SU-DHL-6 (cell line): ENCODE measurements at regions not wholly inside any gene's neighbourhood (a gene's known extent, or its start where the extent isn't known, plus 50 kb on each side); places are given as distances from the start of the nearest gene placed in this dataset.

Experiments used
- H2AFZ ChIP-seq: fragments of 200-600 bp; sonication (generic); 2 replicates; pipeline ENCODE4 v1.6.1; 2014; ENCODE audit warnings: low read depth, mild to moderate bottlenecking, moderate library complexity, mixed read lengths, antibody characterized with exemption, low read length; ENCODE audit not compliant: severe bottlenecking
- H3F3A ChIP-seq: fragments of 200-600 bp; shearing (Covaris generic); 2 replicates; pipeline ENCODE4 v1.6.0; 2016; ENCODE audit warnings: antibody characterized with exemption, mild to moderate bottlenecking; ENCODE audit not compliant: insufficient read depth
- H3K27ac ChIP-seq: fragments of 200-600 bp; sonication (generic); 2 replicates; pipeline ENCODE4 v1.5.1; 2016; ENCODE audit warnings: low read depth, mild to moderate bottlenecking, low read length, moderate library complexity, mixed read lengths
- H3K27me3 ChIP-seq: fragments of 200-600 bp; sonication (generic), shearing (Covaris generic); 2 replicates; pipeline ENCODE4 v1.6.0; 2014; ENCODE audit warnings: mild to moderate bottlenecking, low read length
- H3K36me3 ChIP-seq: fragments of 200-600 bp; sonication (generic); 2 replicates; pipeline ENCODE4 v1.6.1; 2014; ENCODE audit warnings: mild to moderate bottlenecking, low read length, mixed read lengths
- H3K4me2 ChIP-seq: fragments of 300-600, 200-600 bp; shearing (Covaris generic), sonication (generic); 2 replicates; pipeline ENCODE4 v1.6.0; 2014; ENCODE audit warnings: low read length, low read depth, mild to moderate bottlenecking; ENCODE audit not compliant: poor library complexity, severe bottlenecking
- H3K4me3 ChIP-seq: fragments of 200-600 bp; sonication (generic); 2 replicates; pipeline ENCODE4 v1.5.1; 2014; ENCODE audit warnings: antibody characterized with exemption, low read length, mild to moderate bottlenecking, mixed read lengths; ENCODE audit not compliant: insufficient read depth, poor library complexity, severe bottlenecking
- H3K79me2 ChIP-seq: fragments of 200-600 bp; sonication (generic); 2 replicates; pipeline ENCODE4 v1.6.1; 2014; ENCODE audit warnings: mild to moderate bottlenecking, low read length, moderate library complexity; ENCODE audit not compliant: insufficient read depth
- H3K9ac ChIP-seq: fragments of 200-600 bp; sonication (generic); 2 replicates; pipeline ENCODE4 v1.7.0; 2014; ENCODE audit warnings: mild to moderate bottlenecking, low read length
- H3K9me2 ChIP-seq: fragments of 200-600 bp; sonication (generic); replicated peaks from 2 replicates; pipeline ENCODE4 v1.6.1; 2014; ENCODE audit warnings: low read length; ENCODE audit not compliant: insufficient read depth
- H3K9me3 ChIP-seq: fragments of 200-600 bp; sonication (generic); 2 replicates; pipeline ENCODE4 v1.6.1; 2014; ENCODE audit warnings: low read length, mixed read lengths; ENCODE audit not compliant: insufficient read depth
- H4K20me1 ChIP-seq: fragments of 200-600 bp; sonication (generic); 2 replicates; pipeline ENCODE4 v1.6.1; 2014; ENCODE audit warnings: low read depth, mild to moderate bottlenecking, antibody characterized with exemption, low read length, moderate library complexity, mixed read lengths
- CTCF ChIP-seq: fragments of 200-600 bp; sonication (generic); IDR thresholded peaks from one replicate; pipeline ENCODE4 v1.5.1; 2017; ENCODE audit warnings: antibody characterized with exemption, mild to moderate bottlenecking, low read length, moderate library complexity; ENCODE audit not compliant: insufficient read depth, poor library complexity, severe bottlenecking
- EZH2phosphoT487 ChIP-seq: fragments of 200-600 bp; sonication (generic), shearing (Covaris generic); conservative IDR thresholded peaks from 2 replicates; pipeline ENCODE4 v1.6.1; 2018; ENCODE audit warnings: mild to moderate bottlenecking, antibody characterized with exemption, low read length, moderate library complexity, mixed read lengths

DNA sequence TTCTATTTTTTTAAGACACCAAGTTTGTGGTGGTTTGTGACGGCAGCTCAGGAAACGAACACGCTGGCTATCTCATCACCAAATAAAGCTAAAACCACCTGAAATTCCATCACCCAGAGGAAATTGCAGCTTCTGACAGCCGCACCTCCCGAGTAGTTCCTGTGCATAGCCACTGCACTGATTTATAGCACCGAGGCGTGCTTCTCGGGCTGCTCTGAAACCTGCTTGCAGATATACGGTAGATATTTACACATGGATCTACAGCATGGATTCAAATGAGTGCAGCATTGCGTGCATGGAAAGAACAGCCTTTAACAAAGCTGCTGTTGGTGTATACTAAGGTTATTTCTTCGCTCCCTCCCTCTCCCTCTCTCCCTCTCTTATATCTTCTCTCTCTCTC, 153.8 kb downstream of the PHF2 start:
- TF ChIP-seq CTCF (no peak), EZH2phosphoT487 (no peak)
- no peaks in the 10 kb centered on the region for H3K79me2 ChIP-seq
- peaks cover 11% of the 10 kb centered on the region; the same call in 1 of the 2 replicates for H3K9me3 ChIP-seq
- no peaks in the 10 kb centered on the region for H3F3A ChIP-seq
- H3K9ac ChIP-seq = no peak overlapping the region
- no peaks in the 10 kb centered on the region for H4K20me1 ChIP-seq
- H3K4me3 ChIP-seq = no peak overlapping the region
- no peaks in the 10 kb centered on the region for H3K36me3 ChIP-seq
- H3K4me2 ChIP-seq = no peak overlapping the region
- H3K27me3 ChIP-seq = no peaks in the 10 kb centered on the region
- H3K27ac ChIP-seq = no peak overlapping the region
- H3K9me2 ChIP-seq = no peaks in the 10 kb centered on the region
- no peak overlapping the region for H2AFZ ChIP-seq
